ENCODE measurements at regions not wholly inside any gene's neighbourhood (a gene's known extent, or its start where the extent isn't known, plus 50 kb on each side); places are given as distances from the start of the nearest gene placed in this dataset.

GRCh38 chr1:222314839-222315238, 233.1 kb downstream of the HHIPL2 start:
- H3K27ac ChIP-seq = no peak overlapping the region
- H3K36me3 ChIP-seq = no peaks in the 10 kb centered on the region
- no peaks in the 10 kb centered on the region for H3K27me3 ChIP-seq
- H3K4me3 ChIP-seq = no peak overlapping the region
- intact Hi-C loops (cut with DNase I) = no loop called here
- no peak overlapping the region for H3K9ac ChIP-seq (ENCODE audit: low read depth in 2 of 2, low read length in 2 of 2)
- no peak for DNase-seq
- H3K4me1 ChIP-seq = no peaks in the 10 kb centered on the region
- TF ChIP-seq CTCF (IDR thresholded peaks at IDR 0.05) = no peak
- no peaks in the 10 kb centered on the region for H3K9me3 ChIP-seq

GRCh38 chr1:222310836-222311235, 237.1 kb downstream of the HHIPL2 start:
- Histone ChIP-seq H3K4me3 (no peak overlapping the region), H3K36me3 (no peaks in the 10 kb centered on the region), H3K27me3 (no peaks in the 10 kb centered on the region), H3K9ac (ENCODE audit: low read depth in 2 of 2, low read length in 2 of 2) (no peak overlapping the region), H3K9me3 (no peaks in the 10 kb centered on the region), H3K27ac (no peak overlapping the region), H3K4me1 (no peaks in the 10 kb centered on the region)
- intact Hi-C loops (cut with DNase I) = no loop called here
- TF ChIP-seq CTCF (IDR thresholded peaks at IDR 0.05) = no peak
- no peak for DNase-seq

GRCh38 chr1:222307621-222308020, 240.3 kb downstream of the HHIPL2 start:
- Histone ChIP-seq H3K27ac (no peak overlapping the region), H3K27me3 (no peaks in the 10 kb centered on the region), H3K36me3 (no peaks in the 10 kb centered on the region), H3K9ac (ENCODE audit: low read depth in 2 of 2, low read length in 2 of 2) (no peak overlapping the region), H3K4me3 (no peak overlapping the region), H3K9me3 (no peaks in the 10 kb centered on the region), H3K4me1 (no peaks in the 10 kb centered on the region)
- intact Hi-C loops (cut with DNase I) = no loop called here
- no peak for DNase-seq
- TF ChIP-seq CTCF (IDR thresholded peaks at IDR 0.05) = no peak

- intact Hi-C loops (cut with DNase I) = no loop called here
- H3K27ac ChIP-seq = no peak overlapping the region
- DNase-seq = no peak
- no peaks in the 10 kb centered on the region for H3K27me3 ChIP-seq
- TF ChIP-seq CTCF (IDR thresholded peaks at IDR 0.05) = no peak
- no peaks in the 10 kb centered on the region for H3K9me3 ChIP-seq
- no peaks in the 10 kb centered on the region for H3K36me3 ChIP-seq
- no peaks in the 10 kb centered on the region for H3K4me1 ChIP-seq
- no peak overlapping the region for H3K4me3 ChIP-seq
- H3K9ac ChIP-seq (ENCODE audit: low read depth in 2 of 2, low read length in 2 of 2) = no peak overlapping the region
These were observed 241.4 kb downstream of the HHIPL2 start for GRCh38 chr1:222306512-222306911.

- Histone ChIP-seq H3K9ac (ENCODE audit: low read depth in 2 of 2, low read length in 2 of 2) (no peak overlapping the region), H3K27ac (no peak overlapping the region), H3K4me1 (no peaks in the 10 kb centered on the region), H3K4me3 (no peak overlapping the region), H3K36me3 (no peaks in the 10 kb centered on the region), H3K27me3 (no peaks in the 10 kb centered on the region), H3K9me3 (no peaks in the 10 kb centered on the region)
- DNase-seq = no peak
- intact Hi-C loops (cut with DNase I) = no loop called here
- TF ChIP-seq CTCF (IDR thresholded peaks at IDR 0.05) = no peak
These were observed 241.9 kb downstream of the HHIPL2 start for GRCh38 chr1:222306011-222306410.

GRCh38 chr1:222301652-222302051, 246.3 kb downstream of the HHIPL2 start:
- no peaks in the 10 kb centered on the region for H3K27me3 ChIP-seq
- intact Hi-C loops (cut with DNase I) = no loop called here
- no peak for DNase-seq
- H3K36me3 ChIP-seq = no peaks in the 10 kb centered on the region
- H3K9ac ChIP-seq (ENCODE audit: low read depth in 2 of 2, low read length in 2 of 2) = no peak overlapping the region
- no peak overlapping the region for H3K27ac ChIP-seq
- no peak for TF ChIP-seq CTCF (IDR thresholded peaks at IDR 0.05)
- no peaks in the 10 kb centered on the region for H3K4me1 ChIP-seq
- no peak overlapping the region for H3K4me3 ChIP-seq
- H3K9me3 ChIP-seq = no peaks in the 10 kb centered on the region
